GM21529 (cell line): ENCODE measurements at regions not wholly inside any gene's neighbourhood (a gene's known extent, or its start where the extent isn't known, plus 50 kb on each side); places are given as distances from the start of the nearest gene placed in this dataset.
"Not testable (repeated sequence)": the region's sequence is repeated elsewhere in the genome, so short reads cannot be mapped to it uniquely, and the experiment has no call there.

Source experiments
- ATAC-seq: cut with Tn5 transposase; IDR thresholded peaks from one replicate; pipeline ENCODE4 v1.9.1; 2021; ENCODE audit not compliant: unreplicated experiment

GRCh38 chr14:104303705-104304425 is 165.5 kb downstream of the KIF26A start:
- ATAC-seq, result no peak

- no peak for ATAC-seq
Observed at GRCh38 chr14:104304451-104305351, 166.3 kb downstream of the KIF26A start.

GRCh38 chr14:104305511-104306449 is 167.4 kb downstream of the KIF26A start:
- no peak for ATAC-seq

- ATAC-seq, result no peak
Observed at GRCh38 chr14:104306450-104307040, 168.2 kb downstream of the KIF26A start.

- no peak for ATAC-seq
Observed at GRCh38 chr14:104307246-104307626, 168.8 kb downstream of the KIF26A start.

- no peak for ATAC-seq
Observed at GRCh38 chr14:104307627-104308401, 169.4 kb downstream of the KIF26A start.

- ATAC-seq, result not testable (repeated sequence)
Observed at GRCh38 chr14:104308534-104308933, 170.1 kb downstream of the KIF26A start.

GRCh38 chr14:104309657-104310369 is 171.4 kb downstream of the KIF26A start:
- ATAC-seq, result no peak

- ATAC-seq, result no peak
Observed at GRCh38 chr14:104311358-104311757, 173.0 kb downstream of the KIF26A start.

- no peak for ATAC-seq
Observed at GRCh38 chr14:104313674-104314073, 175.3 kb downstream of the KIF26A start.

- ATAC-seq, result no peak
Observed at GRCh38 chr14:104314251-104314941, 176.0 kb downstream of the KIF26A start.

GRCh38 chr14:104315169-104315568 is 176.8 kb downstream of the KIF26A start:
- no peak for ATAC-seq

GRCh38 chr14:104315625-104316024 is 177.2 kb downstream of the KIF26A start:
- no peak for ATAC-seq

- ATAC-seq, result no peak
Observed at GRCh38 chr14:104316121-104316722, 177.8 kb downstream of the KIF26A start.

- no peak for ATAC-seq
Observed at GRCh38 chr14:104316723-104317491, 178.5 kb downstream of the KIF26A start.

GRCh38 chr14:104317492-104317805 is 179.1 kb downstream of the KIF26A start:
- no peak for ATAC-seq

GRCh38 chr14:104317975-104318557 is 179.7 kb downstream of the KIF26A start:
- ATAC-seq, result no peak
